SIG-M5 (cell line): ENCODE measurements at regions not wholly inside any gene's neighbourhood (a gene's known extent, or its start where the extent isn't known, plus 50 kb on each side); places are given as distances from the start of the nearest gene placed in this dataset.

ENCODE experiments used
- DNase-seq: peaks from one replicate; lab custom pipeline; 2025; lab: John Stamatoyannopoulos, UW

- DNase-seq = no peak
These were observed 392.8 kb upstream of the CNR1 start for GRCh38 chr6:88558981-88559380.

GRCh38 chr6:88556663-88557062 lies 390.5 kb upstream of the CNR1 start:
- DNase-seq = no peak

- DNase-seq = no peak
These were observed 382.9 kb upstream of the CNR1 start for GRCh38 chr6:88548891-88549505.

- no peak for DNase-seq
These were observed 381.6 kb upstream of the CNR1 start for GRCh38 chr6:88547768-88548167.

DNA sequence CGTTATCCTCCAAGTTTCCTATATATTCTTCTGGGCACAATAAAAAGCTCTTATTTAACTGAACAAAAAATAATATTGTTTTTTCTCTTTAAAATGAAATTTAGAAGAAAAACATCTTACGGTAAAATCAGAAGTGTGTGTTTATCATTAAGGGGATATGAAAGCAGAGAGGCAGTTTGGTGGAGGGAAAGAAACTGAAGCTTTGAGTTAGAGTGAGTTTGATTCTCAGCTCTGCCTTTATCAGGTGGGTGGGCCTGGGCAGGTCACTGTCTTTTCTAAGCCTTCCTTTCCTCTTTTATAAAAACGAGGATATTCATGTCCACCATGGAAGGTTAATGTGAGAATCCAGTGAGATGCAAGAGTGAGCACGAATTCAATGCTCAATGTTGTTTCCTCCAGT lies 379.8 kb upstream of the CNR1 start:
- DNase-seq = no peak

DNA sequence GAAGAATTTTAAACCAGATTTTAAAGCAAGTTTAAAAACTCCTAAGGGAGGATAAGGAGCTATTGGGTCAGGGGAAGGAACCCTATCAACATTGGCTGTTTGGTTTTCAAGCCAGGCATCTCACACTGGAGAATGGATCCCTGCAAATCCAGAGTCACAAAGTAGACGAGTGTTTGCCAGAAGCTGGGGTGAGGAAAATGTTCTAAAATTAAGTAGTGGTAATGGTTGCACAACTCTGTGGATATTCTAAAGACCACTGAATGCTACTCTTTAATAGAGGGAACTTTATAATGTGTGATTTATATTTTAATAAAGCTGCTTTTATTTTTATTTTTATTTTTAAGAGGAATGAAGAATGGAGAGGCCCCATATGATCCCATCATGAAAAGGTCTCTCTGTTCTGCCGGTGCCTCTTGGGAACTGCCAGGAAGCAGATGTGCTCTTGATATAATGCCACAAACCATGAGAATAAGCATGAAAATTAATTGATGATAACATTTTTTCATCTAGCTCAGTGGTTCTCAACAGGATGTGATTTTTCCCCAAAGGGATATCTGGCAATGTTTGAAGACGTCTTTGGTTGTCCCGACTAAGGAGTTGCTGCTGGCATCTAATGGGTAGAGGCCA lies 379.0 kb upstream of the CNR1 start:
- DNase-seq = no peak

GRCh38 chr6:88539295-88539764 lies 373.2 kb upstream of the CNR1 start:
- no peak for DNase-seq

GRCh38 chr6:88538840-88539239 lies 372.7 kb upstream of the CNR1 start:
- no peak for DNase-seq

DNA sequence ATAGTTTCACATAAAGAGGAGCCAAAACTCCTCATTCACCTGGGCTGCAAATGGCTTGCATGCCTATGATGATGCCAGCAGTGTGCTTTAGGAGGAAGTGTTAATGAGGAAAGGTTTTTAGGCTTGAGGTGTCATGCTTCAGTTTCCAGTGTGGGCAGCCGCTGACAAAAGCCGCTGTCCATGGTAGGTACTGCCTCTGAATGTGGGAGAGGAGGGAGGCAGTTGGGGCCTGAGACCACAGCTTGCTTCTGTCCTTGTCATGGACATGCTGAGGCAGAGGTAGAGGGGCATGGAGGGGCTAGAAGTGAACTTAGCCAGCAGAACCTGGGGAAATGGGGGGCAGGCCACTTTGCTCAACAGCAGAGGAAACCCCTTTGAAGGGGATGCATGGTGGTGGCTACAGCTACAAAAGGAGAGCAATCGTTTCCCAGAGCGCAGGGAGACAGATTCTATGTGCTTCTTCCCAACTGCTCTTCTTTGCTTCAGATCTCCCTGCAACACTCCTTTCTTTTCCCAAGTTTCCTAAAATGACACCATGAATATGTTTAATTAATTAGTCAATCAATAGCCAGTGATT lies 372.1 kb upstream of the CNR1 start:
- no peak for DNase-seq

GRCh38 chr6:88536071-88536625 lies 370.0 kb upstream of the CNR1 start:
- no peak for DNase-seq

GRCh38 chr6:88535306-88535705 lies 369.2 kb upstream of the CNR1 start:
- DNase-seq = no peak

GRCh38 chr6:88532241-88532860 lies 366.2 kb upstream of the CNR1 start:
- no peak for DNase-seq

GRCh38 chr6:88529726-88530125 lies 363.6 kb upstream of the CNR1 start:
- no peak for DNase-seq

- DNase-seq = no peak
These were observed 354.3 kb upstream of the CNR1 start for GRCh38 chr6:88520445-88520844.

- no peak for DNase-seq
These were observed 353.8 kb upstream of the CNR1 start for GRCh38 chr6:88520017-88520338.

DNA sequence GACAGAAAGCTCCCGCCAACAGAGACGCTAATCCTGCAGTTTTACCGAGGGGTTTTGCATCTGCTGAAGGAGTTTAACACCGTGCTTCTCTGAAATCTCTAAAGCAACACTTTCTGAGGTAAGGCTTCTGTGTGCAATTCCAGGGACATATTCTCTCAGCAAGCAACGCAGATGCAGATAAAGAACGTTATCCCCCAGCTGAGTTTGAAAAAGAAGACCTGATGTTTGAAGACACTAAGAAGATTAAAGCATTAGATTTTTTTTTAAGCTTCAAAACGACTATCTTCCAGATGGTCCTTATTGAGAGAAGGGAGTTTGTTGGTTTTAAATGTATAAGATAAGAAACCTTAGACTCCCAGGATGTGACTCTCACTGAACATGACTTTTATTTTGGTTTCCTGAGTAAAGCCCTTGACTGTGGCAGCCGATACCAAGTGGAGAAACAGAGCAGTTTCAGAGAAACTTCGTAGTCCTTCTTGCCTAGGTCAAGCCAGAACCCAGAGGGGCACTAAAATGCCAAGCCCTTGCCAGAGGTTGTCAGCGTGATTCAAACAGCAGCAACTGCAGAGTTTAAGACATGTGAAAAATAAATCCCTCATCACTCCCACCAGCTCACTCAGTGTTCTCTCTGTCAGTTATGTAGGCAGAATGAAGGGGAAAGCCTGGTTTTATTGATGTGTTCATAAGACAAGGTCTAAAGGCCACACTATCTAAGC lies 353.3 kb upstream of the CNR1 start:
- DNase-seq = no peak

DNA sequence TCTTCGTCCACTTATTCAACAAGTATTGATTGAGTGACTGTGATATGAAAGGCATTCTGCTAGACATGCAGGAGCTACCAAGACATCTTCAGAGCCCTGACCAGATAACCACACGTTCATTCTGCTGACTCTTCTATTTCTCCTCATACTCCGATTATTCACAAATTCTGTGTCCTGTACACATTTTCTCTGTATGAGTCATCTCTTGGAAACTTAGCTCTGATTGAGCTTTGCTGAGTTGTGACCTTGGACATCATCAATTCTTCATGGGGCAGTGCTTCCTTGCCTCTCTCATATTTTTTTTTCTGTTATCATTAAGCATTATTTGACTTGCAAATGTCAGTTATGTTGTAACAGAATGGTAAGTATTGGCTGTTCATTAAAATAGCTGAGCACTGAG lies 351.6 kb upstream of the CNR1 start:
- DNase-seq = no peak

DNA sequence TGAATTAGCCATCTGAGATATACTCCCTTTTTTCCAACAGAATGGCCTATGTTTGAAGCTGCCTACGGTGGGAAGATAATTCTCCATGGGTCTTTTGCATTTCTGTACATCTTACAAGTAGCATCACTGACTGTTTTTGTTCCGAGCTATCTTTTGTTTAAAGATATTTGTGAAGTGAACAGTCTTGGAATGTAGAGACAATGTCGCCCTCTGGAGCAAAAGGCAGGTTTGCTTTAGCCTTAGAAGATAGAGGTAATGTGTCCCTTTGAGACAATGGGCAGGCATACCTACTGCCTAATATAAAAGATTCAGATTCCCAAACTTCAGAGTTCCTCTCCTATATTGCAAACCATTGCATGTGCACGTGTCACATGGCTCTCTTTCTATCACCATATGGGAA lies 347.8 kb upstream of the CNR1 start:
- DNase-seq = no peak

- no peak for DNase-seq
These were observed 347.3 kb upstream of the CNR1 start for GRCh38 chr6:88513471-88513870.

- DNase-seq = no peak
These were observed 346.8 kb upstream of the CNR1 start for GRCh38 chr6:88512951-88513350.

DNA sequence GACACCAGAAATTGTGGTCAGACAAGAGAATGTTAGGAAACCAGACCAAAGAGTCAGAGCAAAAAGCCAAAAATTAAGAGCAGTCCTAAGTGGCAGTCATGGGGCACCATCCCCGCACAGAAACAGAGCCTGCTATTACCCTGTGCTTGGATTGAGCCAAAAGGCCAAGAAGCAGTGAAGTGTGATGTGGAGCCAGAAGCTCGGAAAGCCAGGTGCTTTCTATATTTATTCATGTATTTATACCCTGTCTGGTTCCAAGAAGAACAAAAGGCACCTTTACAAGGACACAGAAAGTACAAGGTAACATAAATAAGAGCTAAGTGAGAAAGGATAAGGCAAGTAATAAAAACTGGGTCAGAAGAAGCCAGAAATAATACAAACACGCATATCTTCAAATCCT lies 336.2 kb upstream of the CNR1 start:
- DNase-seq = no peak
